A673 (cell line): ENCODE measurements at regions not wholly inside any gene's neighbourhood (a gene's known extent, or its start where the extent isn't known, plus 50 kb on each side); places are given as distances from the start of the nearest gene placed in this dataset.

Experiments
- BruUV-seq: library from RNA; stranded (reverse); fragments of 400-500 nt; replicated peaks from 2 replicates; lab custom pipeline; 2021; lab: Mats Ljungman, UMichigan
- CTCF ChIA-PET: fragments of 300-600 bp; sonication (Branson Sonifier 250); formaldehyde crosslinking; loops from one replicate; lab custom pipeline; 2022; ENCODE audit warnings: antibody characterized with exemption; lab: Charles Lee
- POLR2A ChIA-PET: fragments of 300-600 bp; sonication (Branson Sonifier 250); formaldehyde crosslinking; loops from one replicate; lab custom pipeline; 2022; ENCODE audit warnings: antibody characterized with exemption; ENCODE audit not compliant: low non-redundant PET; lab: Charles Lee
- DNase-seq: peaks from one replicate; pipeline ENCODE4 v3.0.0-alpha.2; 2015; ENCODE audit warnings: low spot score
- H3K27ac ChIP-seq: fragments of 200-600 bp; sonication (generic); 2 replicates; pipeline ENCODE4 v1.5.1; 2016; ENCODE audit warnings: mixed run types, low read depth, mild to moderate bottlenecking, mixed read lengths, antibody characterized with exemption, low read length; ENCODE audit not compliant: poor library complexity, severe bottlenecking
- H3K27me3 ChIP-seq: fragments of 200-600 bp; sonication (generic); replicated peaks from 2 replicates; pipeline ENCODE4 v1.6.1; 2017; ENCODE audit warnings: mixed run types, low read depth, mild to moderate bottlenecking, mixed read lengths, antibody characterized with exemption, low read length; ENCODE audit not compliant: insufficient read depth, poor library complexity
- H3K36me3 ChIP-seq: fragments of 200-600 bp; sonication (generic); 2 replicates; pipeline ENCODE4 v1.6.1; 2016; ENCODE audit warnings: mixed run types, mild to moderate bottlenecking, mixed read lengths, antibody characterized with exemption, low read length; ENCODE audit not compliant: insufficient read depth, poor library complexity, severe bottlenecking
- H3K4me1 ChIP-seq: fragments of 200-600 bp; sonication (generic); 2 replicates; pipeline ENCODE4 v1.6.1; 2017; ENCODE audit warnings: mixed run types, mild to moderate bottlenecking, mixed read lengths, antibody characterized with exemption, low read length; ENCODE audit not compliant: insufficient read depth, poor library complexity, severe bottlenecking
- H3K4me3 ChIP-seq: fragments of 200-600 bp; sonication (generic); 2 replicates; pipeline ENCODE4 v1.5.1; 2016; ENCODE audit warnings: low read depth, mixed run types, mild to moderate bottlenecking, mixed read lengths, low read length; ENCODE audit not compliant: poor library complexity, severe bottlenecking
- H3K9me3 ChIP-seq: fragments of 200-600 bp; sonication (generic); 2 replicates; pipeline ENCODE4 v1.6.1; 2016; ENCODE audit warnings: mixed run types, low read depth, mild to moderate bottlenecking, mixed read lengths, antibody characterized with exemption, low read length; ENCODE audit not compliant: poor library complexity, severe bottlenecking
- EZH2 ChIP-seq: fragments of 200-600 bp; sonication (generic); IDR thresholded peaks from 2 replicates; pipeline ENCODE4 v1.6.1; 2017; ENCODE audit warnings: borderline replicate concordance, low read depth, mild to moderate bottlenecking, mixed read lengths, antibody characterized with exemption, low read length; ENCODE audit not compliant: poor library complexity, severe bottlenecking
- intact Hi-C: fragments of 100-400 bp; cut with micrococcal nuclease; formaldehyde crosslinking; loops from one replicate; pipeline ENCODE4 v1.10.0; 2022; ENCODE audit not compliant: unreplicated experiment
- TF ChIP-seq, protein P1 (sequence below): fragments of 300-800, 200-600 bp; sonication (generic); conservative IDR thresholded peaks from 2 replicates; pipeline ENCODE4 v1.5.1; 2017; ENCODE audit warnings: low read depth, mild to moderate bottlenecking, antibody characterized with exemption, low read length, moderate library complexity, mixed read lengths

DNA sequence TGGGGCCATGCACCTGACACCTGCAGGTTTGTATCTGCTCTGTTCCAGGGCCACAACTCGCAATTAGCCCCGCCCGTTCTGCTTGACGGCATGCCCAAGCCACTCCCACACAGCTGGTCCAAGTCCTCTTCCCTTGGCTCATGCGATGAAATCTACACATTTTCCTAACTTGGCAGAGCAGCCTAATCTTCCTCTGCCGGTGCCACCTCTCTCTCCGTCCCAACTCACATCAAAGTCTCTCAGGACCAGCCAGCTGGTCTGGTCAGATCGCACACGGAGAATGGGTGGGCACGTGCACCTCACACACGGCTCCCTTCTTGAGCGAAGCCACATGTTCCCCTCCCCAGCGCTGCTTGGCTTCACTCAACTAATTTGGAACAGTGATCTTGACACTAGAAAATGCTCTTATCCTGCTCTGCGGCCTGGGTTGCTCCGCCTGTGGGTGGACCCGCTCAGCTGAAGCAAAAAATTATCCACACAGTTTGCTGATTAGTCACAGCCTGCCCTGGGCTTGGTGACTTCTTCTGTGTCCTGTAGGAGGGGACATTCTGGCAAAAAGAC is 176.7 kb downstream of the NRP2 start:
- no peaks in the 10 kb centered on the region for H3K36me3 ChIP-seq
- POLR2A ChIA-PET = no interaction called here
- no peak for DNase-seq
- H3K9me3 ChIP-seq = no peaks in the 10 kb centered on the region
- intact Hi-C loops = no loop called here
- no peak overlapping the region for H3K27ac ChIP-seq
- TF ChIP-seq, protein P1, sequence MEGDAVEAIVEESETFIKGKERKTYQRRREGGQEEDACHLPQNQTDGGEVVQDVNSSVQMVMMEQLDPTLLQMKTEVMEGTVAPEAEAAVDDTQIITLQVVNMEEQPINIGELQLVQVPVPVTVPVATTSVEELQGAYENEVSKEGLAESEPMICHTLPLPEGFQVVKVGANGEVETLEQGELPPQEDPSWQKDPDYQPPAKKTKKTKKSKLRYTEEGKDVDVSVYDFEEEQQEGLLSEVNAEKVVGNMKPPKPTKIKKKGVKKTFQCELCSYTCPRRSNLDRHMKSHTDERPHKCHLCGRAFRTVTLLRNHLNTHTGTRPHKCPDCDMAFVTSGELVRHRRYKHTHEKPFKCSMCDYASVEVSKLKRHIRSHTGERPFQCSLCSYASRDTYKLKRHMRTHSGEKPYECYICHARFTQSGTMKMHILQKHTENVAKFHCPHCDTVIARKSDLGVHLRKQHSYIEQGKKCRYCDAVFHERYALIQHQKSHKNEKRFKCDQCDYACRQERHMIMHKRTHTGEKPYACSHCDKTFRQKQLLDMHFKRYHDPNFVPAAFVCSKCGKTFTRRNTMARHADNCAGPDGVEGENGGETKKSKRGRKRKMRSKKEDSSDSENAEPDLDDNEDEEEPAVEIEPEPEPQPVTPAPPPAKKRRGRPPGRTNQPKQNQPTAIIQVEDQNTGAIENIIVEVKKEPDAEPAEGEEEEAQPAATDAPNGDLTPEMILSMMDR = no peak
- TF ChIP-seq EZH2 = no peak
- no TSS peak for BruUV-seq
- CTCF ChIA-PET = no interaction called here
- H3K4me3 ChIP-seq = no peak overlapping the region
- no peaks in the 10 kb centered on the region for H3K4me1 ChIP-seq
- no peaks in the 10 kb centered on the region for H3K27me3 ChIP-seq

DNA sequence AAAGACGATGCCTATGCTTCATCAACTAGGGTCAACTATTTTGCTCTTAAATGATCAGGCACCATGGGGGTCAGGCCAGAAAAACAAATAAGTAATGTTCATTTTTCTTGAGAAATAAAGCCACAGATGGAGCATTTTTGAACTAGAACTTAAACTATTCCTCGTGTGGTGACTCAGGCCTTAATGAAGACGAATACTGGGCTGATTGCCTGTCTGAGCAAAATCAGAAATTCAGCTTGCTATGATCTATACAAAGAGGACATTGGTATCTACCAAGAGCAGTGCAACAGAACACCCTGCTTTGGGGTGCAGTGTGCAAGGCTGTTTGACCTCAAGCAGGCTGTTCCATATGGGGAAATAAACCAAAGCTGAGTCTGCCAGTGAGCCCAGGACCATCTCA is 176.0 kb downstream of the NRP2 start:
- intact Hi-C loops = no loop called here
- H3K4me1 ChIP-seq = no peaks in the 10 kb centered on the region
- no peak overlapping the region for H3K27ac ChIP-seq
- DNase-seq = no peak
- POLR2A ChIA-PET = no interaction called here
- H3K36me3 ChIP-seq = no peaks in the 10 kb centered on the region
- no peaks in the 10 kb centered on the region for H3K9me3 ChIP-seq
- CTCF ChIA-PET = no interaction called here
- TF ChIP-seq, protein P1 = no peak
- no peak for TF ChIP-seq EZH2
- no peak overlapping the region for H3K4me3 ChIP-seq
- no TSS peak for BruUV-seq
- no peaks in the 10 kb centered on the region for H3K27me3 ChIP-seq

DNA sequence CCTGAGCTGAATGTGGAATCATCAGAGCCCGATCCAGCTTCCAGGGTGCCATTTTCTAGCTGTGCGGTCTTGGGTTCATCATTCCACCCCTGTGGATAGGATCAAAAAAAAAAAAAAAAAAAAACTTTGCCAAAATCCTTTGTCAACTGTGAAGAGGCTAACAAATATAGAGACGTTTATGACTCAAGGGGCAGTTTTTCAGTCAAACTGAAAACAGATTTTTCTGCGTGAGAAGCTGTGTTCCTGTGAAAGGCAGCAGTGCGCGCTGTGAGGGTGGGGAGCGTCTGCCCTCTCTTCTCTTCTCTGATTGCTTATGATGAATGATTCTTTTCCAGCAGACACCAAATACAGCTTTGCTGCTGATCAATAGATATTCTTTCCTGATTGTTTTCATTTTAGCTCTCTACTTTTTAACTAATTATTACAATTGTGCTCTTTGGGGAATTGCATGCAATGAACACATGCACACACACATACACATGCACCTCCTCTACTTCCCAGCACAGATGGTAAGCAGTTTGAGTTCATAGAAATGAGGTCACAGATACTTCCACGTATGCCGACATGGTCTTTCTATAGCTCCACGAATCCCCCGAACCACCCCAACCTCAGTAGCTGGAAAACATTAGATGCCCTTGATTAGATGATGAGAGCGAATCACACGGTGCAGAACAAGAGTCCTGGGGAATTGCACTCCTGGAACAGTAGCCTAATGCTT is 175.4 kb downstream of the NRP2 start:
- H3K4me1 ChIP-seq = no peaks in the 10 kb centered on the region
- TF ChIP-seq, protein P1 = no peak
- no peak for TF ChIP-seq EZH2
- no peak for DNase-seq
- CTCF ChIA-PET = no interaction called here
- no peaks in the 10 kb centered on the region for H3K9me3 ChIP-seq
- no peaks in the 10 kb centered on the region for H3K36me3 ChIP-seq
- H3K27me3 ChIP-seq = no peaks in the 10 kb centered on the region
- no peak overlapping the region for H3K27ac ChIP-seq
- BruUV-seq = no TSS peak
- POLR2A ChIA-PET = no interaction called here
- H3K4me3 ChIP-seq = no peak overlapping the region
- intact Hi-C loops = no loop called here
